ENCODE measurements at regions not wholly inside any gene's neighbourhood (a gene's known extent, or its start where the extent isn't known, plus 50 kb on each side); places are given as distances from the start of the nearest gene placed in this dataset.

DNA sequence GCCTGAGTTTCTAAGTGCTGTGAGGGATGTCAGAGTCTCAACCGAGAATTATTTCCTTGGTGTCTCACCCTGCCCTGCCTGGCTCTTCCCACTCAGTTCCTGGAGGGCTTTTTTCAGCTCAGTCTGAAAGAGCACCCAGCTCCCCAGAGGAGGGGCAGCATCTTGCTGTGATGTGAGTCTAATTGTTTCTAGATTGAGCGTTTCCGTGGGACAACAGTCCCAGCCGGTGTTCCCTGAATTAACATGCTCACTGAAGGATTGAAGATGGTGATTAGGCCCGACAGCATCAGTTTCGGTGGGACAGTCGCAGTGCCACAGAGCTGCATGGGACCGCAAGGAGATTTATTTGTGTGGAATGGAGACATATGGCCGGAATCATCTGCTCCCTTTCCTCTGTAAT lies 587.6 kb downstream of the DHX35 start:
- no peak overlapping the region for H3K27ac Mint-ChIP-seq
- peaks cover 4% of the 10 kb centered on the region for H3K27me3 Mint-ChIP-seq (ENCODE audit: insufficient read depth, low read depth, poor library complexity)
- Histone ChIP-seq H3K79me2 (replicated peaks; ENCODE audit: insufficient read depth) (no peaks in the 10 kb centered on the region), H3K27ac (ENCODE audit: low read depth) (no peak overlapping the region), H3K4me1 (ENCODE audit: insufficient read depth) (no peaks in the 10 kb centered on the region), H2AFZ (no peak overlapping the region), H4K20me1 (replicated peaks; ENCODE audit: insufficient read depth) (no peaks in the 10 kb centered on the region), H3K36me3 (ENCODE audit: insufficient read depth) (no peaks in the 10 kb centered on the region), H3K4me2 (no peak overlapping the region), H3K27me3 (ENCODE audit: insufficient read depth) (no peaks in the 10 kb centered on the region), H3F3A (replicated peaks; ENCODE audit: low read depth) (no peaks in the 10 kb centered on the region), H3K4me3 (no peak overlapping the region), H3K9me2 (ENCODE audit: insufficient read depth) (no peaks in the 10 kb centered on the region)
- no peak for DNase-seq (ENCODE audit: low spot score)
- peaks cover 10% of the 10 kb centered on the region; the same call in 1 of the 3 replicates for H3K4me1 Mint-ChIP-seq
- TF ChIP-seq ZNF114 (CRISPR knock-in tag; IDR thresholded peaks at IDR 0.05) (no peak), ZNF331 (CRISPR knock-in tag; IDR thresholded peaks at IDR 0.05; ENCODE audit: low read depth) (no peak), NANOG (IDR thresholded peaks at IDR 0.05; ENCODE audit: borderline replicate concordance) (no peak)
- TF ChIP-seq, protein P1, sequence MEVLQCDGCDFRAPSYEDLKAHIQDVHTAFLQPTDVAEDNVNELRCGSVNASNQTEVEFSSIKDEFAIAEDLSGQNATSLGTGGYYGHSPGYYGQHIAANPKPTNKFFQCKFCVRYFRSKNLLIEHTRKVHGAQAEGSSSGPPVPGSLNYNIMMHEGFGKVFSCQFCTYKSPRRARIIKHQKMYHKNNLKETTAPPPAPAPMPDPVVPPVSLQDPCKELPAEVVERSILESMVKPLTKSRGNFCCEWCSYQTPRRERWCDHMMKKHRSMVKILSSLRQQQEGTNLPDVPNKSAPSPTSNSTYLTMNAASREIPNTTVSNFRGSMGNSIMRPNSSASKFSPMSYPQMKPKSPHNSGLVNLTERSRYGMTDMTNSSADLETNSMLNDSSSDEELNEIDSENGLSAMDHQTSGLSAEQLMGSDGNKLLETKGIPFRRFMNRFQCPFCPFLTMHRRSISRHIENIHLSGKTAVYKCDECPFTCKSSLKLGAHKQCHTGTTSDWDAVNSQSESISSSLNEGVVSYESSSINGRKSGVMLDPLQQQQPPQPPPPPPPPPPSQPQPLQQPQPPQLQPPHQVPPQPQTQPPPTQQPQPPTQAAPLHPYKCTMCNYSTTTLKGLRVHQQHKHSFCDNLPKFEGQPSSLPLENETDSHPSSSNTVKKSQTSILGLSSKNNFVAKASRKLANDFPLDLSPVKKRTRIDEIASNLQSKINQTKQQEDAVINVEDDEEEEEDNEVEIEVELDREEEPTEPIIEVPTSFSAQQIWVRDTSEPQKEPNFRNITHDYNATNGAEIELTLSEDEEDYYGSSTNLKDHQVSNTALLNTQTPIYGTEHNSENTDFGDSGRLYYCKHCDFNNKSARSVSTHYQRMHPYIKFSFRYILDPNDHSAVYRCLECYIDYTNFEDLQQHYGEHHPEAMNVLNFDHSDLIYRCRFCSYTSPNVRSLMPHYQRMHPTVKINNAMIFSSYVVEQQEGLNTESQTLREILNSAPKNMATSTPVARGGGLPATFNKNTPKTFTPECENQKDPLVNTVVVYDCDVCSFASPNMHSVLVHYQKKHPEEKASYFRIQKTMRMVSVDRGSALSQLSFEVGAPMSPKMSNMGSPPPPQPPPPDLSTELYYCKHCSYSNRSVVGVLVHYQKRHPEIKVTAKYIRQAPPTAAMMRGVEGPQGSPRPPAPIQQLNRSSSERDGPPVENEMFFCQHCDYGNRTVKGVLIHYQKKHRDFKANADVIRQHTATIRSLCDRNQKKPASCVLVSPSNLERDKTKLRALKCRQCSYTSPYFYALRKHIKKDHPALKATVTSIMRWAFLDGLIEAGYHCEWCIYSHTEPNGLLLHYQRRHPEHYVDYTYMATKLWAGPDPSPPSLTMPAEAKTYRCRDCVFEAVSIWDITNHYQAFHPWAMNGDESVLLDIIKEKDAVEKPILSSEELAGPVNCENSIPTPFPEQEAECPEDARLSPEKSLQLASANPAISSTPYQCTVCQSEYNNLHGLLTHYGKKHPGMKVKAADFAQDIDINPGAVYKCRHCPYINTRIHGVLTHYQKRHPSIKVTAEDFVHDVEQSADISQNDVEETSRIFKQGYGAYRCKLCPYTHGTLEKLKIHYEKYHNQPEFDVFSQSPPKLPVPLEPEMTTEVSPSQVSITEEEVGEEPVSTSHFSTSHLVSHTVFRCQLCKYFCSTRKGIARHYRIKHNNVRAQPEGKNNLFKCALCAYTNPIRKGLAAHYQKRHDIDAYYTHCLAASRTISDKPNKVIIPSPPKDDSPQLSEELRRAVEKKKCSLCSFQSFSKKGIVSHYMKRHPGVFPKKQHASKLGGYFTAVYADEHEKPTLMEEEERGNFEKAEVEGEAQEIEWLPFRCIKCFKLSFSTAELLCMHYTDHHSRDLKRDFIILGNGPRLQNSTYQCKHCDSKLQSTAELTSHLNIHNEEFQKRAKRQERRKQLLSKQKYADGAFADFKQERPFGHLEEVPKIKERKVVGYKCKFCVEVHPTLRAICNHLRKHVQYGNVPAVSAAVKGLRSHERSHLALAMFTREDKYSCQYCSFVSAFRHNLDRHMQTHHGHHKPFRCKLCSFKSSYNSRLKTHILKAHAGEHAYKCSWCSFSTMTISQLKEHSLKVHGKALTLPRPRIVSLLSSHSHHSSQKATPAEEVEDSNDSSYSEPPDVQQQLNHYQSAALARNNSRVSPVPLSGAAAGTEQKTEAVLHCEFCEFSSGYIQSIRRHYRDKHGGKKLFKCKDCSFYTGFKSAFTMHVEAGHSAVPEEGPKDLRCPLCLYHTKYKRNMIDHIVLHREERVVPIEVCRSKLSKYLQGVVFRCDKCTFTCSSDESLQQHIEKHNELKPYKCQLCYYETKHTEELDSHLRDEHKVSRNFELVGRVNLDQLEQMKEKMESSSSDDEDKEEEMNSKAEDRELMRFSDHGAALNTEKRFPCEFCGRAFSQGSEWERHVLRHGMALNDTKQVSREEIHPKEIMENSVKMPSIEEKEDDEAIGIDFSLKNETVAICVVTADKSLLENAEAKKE (CRISPR knock-in tag; IDR thresholded peaks at IDR 0.05): no peak
- no peak for ATAC-seq
- no peaks in the 10 kb centered on the region for H3K36me3 Mint-ChIP-seq (ENCODE audit: low read depth)
- H3K9me3 Mint-ChIP-seq: no peaks in the 10 kb centered on the region
- no peak overlapping the region for H3K4me3 Mint-ChIP-seq

DNA sequence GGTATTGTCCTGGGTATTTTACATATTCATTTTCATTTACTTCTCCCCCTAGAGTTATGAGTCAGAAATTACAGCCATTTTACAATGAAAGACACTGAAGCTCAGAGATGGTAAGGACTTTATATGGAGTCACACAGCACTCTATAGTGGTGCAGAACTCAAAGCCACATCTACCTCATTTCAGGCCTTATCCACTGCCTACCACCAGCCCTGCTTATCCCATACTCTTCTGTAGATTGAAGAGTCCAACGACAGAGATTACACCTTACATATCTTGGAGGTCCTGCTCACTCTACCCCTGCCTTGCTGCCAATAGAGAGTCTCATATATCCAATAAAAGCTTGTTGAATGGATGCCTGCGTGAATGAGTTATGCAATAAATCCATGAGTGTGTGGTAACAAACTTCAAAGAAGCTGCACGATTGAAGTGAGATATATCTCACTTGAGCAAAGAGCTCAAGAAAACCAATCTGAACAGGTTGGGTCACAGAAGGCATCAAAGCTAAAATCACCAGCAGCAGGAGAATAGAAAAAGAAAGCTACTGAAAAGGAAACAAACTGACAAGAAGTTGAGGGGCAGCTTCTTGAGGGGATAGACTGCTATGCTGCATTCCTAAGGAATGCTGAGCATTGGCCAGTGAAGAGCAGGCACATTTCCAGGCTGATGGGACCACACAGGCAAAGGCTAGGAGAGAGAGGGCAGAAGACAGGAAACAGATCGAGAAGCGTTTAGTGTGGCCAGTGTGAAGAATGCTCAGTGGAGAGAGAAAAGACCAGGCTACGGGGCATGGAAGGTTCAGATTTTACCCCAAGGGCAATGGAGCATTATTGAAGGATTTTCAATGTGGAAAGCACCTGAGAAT lies 585.6 kb downstream of the DHX35 start:
- no peaks in the 10 kb centered on the region for H3K4me1 ChIP-seq (ENCODE audit: insufficient read depth)
- H3K9me3 Mint-ChIP-seq: no peaks in the 10 kb centered on the region; the same call in 2 of the 3 replicates
- no peaks in the 10 kb centered on the region for H3K27me3 ChIP-seq (ENCODE audit: insufficient read depth)
- no peaks in the 10 kb centered on the region for H4K20me1 ChIP-seq (replicated peaks; ENCODE audit: insufficient read depth)
- TF ChIP-seq, protein P2, sequence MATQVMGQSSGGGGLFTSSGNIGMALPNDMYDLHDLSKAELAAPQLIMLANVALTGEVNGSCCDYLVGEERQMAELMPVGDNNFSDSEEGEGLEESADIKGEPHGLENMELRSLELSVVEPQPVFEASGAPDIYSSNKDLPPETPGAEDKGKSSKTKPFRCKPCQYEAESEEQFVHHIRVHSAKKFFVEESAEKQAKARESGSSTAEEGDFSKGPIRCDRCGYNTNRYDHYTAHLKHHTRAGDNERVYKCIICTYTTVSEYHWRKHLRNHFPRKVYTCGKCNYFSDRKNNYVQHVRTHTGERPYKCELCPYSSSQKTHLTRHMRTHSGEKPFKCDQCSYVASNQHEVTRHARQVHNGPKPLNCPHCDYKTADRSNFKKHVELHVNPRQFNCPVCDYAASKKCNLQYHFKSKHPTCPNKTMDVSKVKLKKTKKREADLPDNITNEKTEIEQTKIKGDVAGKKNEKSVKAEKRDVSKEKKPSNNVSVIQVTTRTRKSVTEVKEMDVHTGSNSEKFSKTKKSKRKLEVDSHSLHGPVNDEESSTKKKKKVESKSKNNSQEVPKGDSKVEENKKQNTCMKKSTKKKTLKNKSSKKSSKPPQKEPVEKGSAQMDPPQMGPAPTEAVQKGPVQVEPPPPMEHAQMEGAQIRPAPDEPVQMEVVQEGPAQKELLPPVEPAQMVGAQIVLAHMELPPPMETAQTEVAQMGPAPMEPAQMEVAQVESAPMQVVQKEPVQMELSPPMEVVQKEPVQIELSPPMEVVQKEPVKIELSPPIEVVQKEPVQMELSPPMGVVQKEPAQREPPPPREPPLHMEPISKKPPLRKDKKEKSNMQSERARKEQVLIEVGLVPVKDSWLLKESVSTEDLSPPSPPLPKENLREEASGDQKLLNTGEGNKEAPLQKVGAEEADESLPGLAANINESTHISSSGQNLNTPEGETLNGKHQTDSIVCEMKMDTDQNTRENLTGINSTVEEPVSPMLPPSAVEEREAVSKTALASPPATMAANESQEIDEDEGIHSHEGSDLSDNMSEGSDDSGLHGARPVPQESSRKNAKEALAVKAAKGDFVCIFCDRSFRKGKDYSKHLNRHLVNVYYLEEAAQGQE (IDR thresholded peaks at IDR 0.05; ENCODE audit: unreplicated experiment): no peak
- TF ChIP-seq POLR2AphosphoS5 (IDR thresholded peaks at IDR 0.05; ENCODE audit: low read depth) (no peak), NANOG (IDR thresholded peaks at IDR 0.05; ENCODE audit: borderline replicate concordance) (no peak), EZH2phosphoT487 (IDR thresholded peaks at IDR 0.05; ENCODE audit: unreplicated experiment) (no peak), ZNF331 (CRISPR knock-in tag; IDR thresholded peaks at IDR 0.05; ENCODE audit: low read depth) (no peak)
- TF ChIP-seq, protein P3, sequence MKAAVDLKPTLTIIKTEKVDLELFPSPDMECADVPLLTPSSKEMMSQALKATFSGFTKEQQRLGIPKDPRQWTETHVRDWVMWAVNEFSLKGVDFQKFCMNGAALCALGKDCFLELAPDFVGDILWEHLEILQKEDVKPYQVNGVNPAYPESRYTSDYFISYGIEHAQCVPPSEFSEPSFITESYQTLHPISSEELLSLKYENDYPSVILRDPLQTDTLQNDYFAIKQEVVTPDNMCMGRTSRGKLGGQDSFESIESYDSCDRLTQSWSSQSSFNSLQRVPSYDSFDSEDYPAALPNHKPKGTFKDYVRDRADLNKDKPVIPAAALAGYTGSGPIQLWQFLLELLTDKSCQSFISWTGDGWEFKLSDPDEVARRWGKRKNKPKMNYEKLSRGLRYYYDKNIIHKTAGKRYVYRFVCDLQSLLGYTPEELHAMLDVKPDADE (IDR thresholded peaks at IDR 0.05): no peak
- H3K4me3 Mint-ChIP-seq: no peak overlapping the region
- peaks cover 5% of the 10 kb centered on the region for H3K27me3 Mint-ChIP-seq (ENCODE audit: insufficient read depth, low read depth, poor library complexity)
- no peaks in the 10 kb centered on the region; the same call in 1 of the 2 replicates for H3K9me2 ChIP-seq (ENCODE audit: insufficient read depth)
- H3K4me1 Mint-ChIP-seq: peaks cover 13% of the 10 kb centered on the region
- no peaks in the 10 kb centered on the region for H3K36me3 ChIP-seq (ENCODE audit: insufficient read depth)
- no peak overlapping the region for H3K4me3 ChIP-seq
- H3K36me3 Mint-ChIP-seq (ENCODE audit: low read depth): no peaks in the 10 kb centered on the region
- no peaks in the 10 kb centered on the region for H3F3A ChIP-seq (replicated peaks; ENCODE audit: low read depth)
- H3K27ac ChIP-seq (ENCODE audit: low read depth): no peak overlapping the region
- DNase-seq (ENCODE audit: low spot score) (peak; percentile 23), ATAC-seq (0 out of 3 replicates have a peak, but pooled peaks have one; percentile 31)
- H2AFZ ChIP-seq: no peak overlapping the region
- H3K27ac Mint-ChIP-seq: no peak overlapping the region
- no peak overlapping the region for H3K4me2 ChIP-seq
- no peaks in the 10 kb centered on the region for H3K79me2 ChIP-seq (replicated peaks; ENCODE audit: insufficient read depth)
